Panc1 (cell line): ENCODE measurements at regions not wholly inside any gene's neighbourhood (a gene's known extent, or its start where the extent isn't known, plus 50 kb on each side); places are given as distances from the start of the nearest gene placed in this dataset.

ENCODE experiments used
- ATAC-seq: fragments of 200-7000 bp; cut with Tn5 transposase; 2 replicates; pipeline ENCODE4 v1.9.1; 2020; ENCODE audit warnings: mild to moderate bottlenecking, moderate library complexity
- BruUV-seq: library from RNA; stranded (reverse); fragments of 400-500 nt; replicated peaks from 2 replicates; lab custom pipeline; 2021; lab: Mats Ljungman, UMichigan
- CTCF ChIA-PET: fragments of 300-600 bp; sonication (Branson Sonifier 250); formaldehyde crosslinking; loops from one replicate; lab custom pipeline; 2022; ENCODE audit warnings: antibody characterized with exemption; lab: Charles Lee
- POLR2A ChIA-PET: fragments of 300-600 bp; sonication (Branson Sonifier 250); formaldehyde crosslinking; loops from one replicate; lab custom pipeline; 2022; ENCODE audit warnings: antibody characterized with exemption; lab: Charles Lee
- DNase-seq: peaks from one replicate; pipeline ENCODE4 v3.0.0-alpha.2; 2010; ENCODE audit warnings: low read depth, low spot score
- H3K27ac ChIP-seq: 2 replicates; pipeline ENCODE4 v1.5.1; 2011; ENCODE audit warnings: mild to moderate bottlenecking, low read length, inconsistent platforms
- H3K27me3 ChIP-seq: fragments of 200-500 bp; sonication (Bioruptor generic); 2 replicates; pipeline ENCODE4 v1.6.0; 2014; ENCODE audit warnings: low read length, inconsistent platforms; ENCODE audit not compliant: control insufficient read depth, insufficient read depth
- H3K36me3 ChIP-seq: fragments of 200-500 bp; sonication (Bioruptor generic); 2 replicates; pipeline ENCODE4 v1.5.1; 2014; ENCODE audit warnings: inconsistent platforms, mild to moderate bottlenecking, low read length, moderate library complexity; ENCODE audit not compliant: control insufficient read depth, insufficient read depth
- H3K4me1 ChIP-seq: 2 replicates; pipeline ENCODE4 v1.5.1; 2011; ENCODE audit warnings: inconsistent platforms, mild to moderate bottlenecking, low read length, moderate library complexity; ENCODE audit not compliant: control insufficient read depth, insufficient read depth
- H3K4me3 ChIP-seq, 2 experiments: 2 replicates each; pipeline ENCODE4 v1.5.1; 2011 to 2012; ENCODE audit warnings: low read depth in 2 of 2, low read length in 2 of 2, mild to moderate bottlenecking in 2 of 2, inconsistent platforms in 1 of 2, moderate library complexity in 1 of 2
- H3K9me3 ChIP-seq: fragments of 200-500 bp; sonication (Bioruptor generic); 2 replicates; pipeline ENCODE4 v1.5.1; 2014; ENCODE audit warnings: low read depth, mild to moderate bottlenecking, inconsistent platforms, low read length, moderate library complexity; ENCODE audit not compliant: control insufficient read depth, insufficient read depth
- POLR2AphosphoS5 ChIP-seq: IDR thresholded peaks from 2 replicates; pipeline ENCODE4 v1.6.1; 2012; ENCODE audit warnings: mild to moderate bottlenecking, low read depth, low read length, moderate library complexity
- SIN3A ChIP-seq: IDR thresholded peaks from 2 replicates; pipeline ENCODE4 v1.6.1; 2012; ENCODE audit warnings: low read depth, mild to moderate bottlenecking, low read length, moderate library complexity, borderline replicate concordance; ENCODE audit not compliant: insufficient read depth
- TCF7L2 ChIP-seq: IDR thresholded peaks from 2 replicates; pipeline ENCODE4 v1.6.1; 2011; ENCODE audit warnings: mild to moderate bottlenecking, low read depth, low read length, inconsistent platforms
- in situ Hi-C: cut with HindIII; loops from 2 replicates; pipeline ENCODE4 v1.10.0; 2016; ENCODE audit warnings: low sequenced_read_pairs, low pct_unique_long_range_greater_than_20kb
- intact Hi-C: fragments of 100-400 bp; cut with micrococcal nuclease; formaldehyde crosslinking; loops from one replicate; pipeline ENCODE4 v1.10.0; 2022; ENCODE audit not compliant: unreplicated experiment
- TF ChIP-seq, protein P1 (sequence below): fragments of 450-650 bp; IDR thresholded peaks from 2 replicates; pipeline ENCODE4 v1.5.1; 2017; ENCODE audit warnings: mild to moderate bottlenecking
- TF ChIP-seq, protein P2 (sequence below), 2 experiments: IDR thresholded peaks; 2 replicates each; pipeline ENCODE4 v1.6.1; 2011 to 2012; ENCODE audit warnings: low read depth in 2 of 2, control low read depth in 1 of 2, low read length in 1 of 2, mild to moderate bottlenecking in 1 of 2, moderate library complexity in 1 of 2; ENCODE audit not compliant: insufficient read depth in 1 of 2

DNA sequence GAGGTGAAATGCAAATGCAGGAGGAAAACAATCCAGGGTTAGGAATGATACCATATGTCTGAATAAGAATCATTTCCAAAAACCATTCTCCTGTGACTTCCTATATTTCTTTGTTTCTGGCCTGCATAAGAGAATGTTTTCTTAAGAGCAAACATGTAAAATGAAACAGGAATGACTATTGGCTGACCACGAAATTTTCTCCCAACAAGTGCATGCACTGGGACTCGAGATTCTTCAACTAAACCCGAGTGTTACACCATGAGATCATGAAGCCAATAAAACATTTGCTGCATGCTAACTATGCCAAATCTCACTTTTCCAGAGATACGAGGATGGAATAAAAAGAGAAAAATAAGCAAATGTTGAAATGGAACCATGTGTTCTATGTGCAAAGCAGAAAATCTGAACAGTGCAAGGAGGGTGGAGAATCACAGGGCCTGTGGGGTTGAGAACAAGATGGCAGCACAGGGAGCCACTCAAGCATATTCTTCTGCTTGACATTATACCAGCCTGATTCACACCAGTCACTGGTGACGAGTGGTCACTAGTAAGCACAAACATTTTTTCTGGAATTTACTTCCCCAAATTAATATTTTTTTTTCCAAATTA, 212.2 kb upstream of the FOXA2 start:
- in situ Hi-C loops: no loop called here
- POLR2A ChIA-PET: no interaction called here

DNA sequence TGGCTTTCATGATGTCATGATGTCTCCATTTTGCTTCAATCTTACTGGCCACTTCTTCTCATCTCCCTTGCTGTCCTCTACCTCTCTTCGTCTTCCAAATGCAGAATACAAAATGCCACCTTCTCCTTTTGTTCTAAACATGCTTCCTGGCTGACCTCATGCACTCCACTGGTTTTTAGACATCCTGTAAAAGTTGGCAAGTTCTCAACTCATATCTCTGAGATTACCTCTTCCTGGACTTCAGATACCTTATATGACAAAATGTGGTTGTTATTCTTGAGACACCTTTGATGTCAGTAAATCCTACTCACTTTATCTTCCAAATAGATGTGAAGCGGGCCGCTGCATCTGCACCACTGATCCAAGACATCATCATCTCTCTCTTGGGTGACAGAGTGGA, 212.7 kb upstream of the FOXA2 start:
- no peaks in the 10 kb centered on the region for H3K9me3 ChIP-seq
- CTCF ChIA-PET: no interaction called here
- no peaks in the 10 kb centered on the region for H3K27me3 ChIP-seq
- POLR2A ChIA-PET: no interaction called here
- TF ChIP-seq, protein P1, sequence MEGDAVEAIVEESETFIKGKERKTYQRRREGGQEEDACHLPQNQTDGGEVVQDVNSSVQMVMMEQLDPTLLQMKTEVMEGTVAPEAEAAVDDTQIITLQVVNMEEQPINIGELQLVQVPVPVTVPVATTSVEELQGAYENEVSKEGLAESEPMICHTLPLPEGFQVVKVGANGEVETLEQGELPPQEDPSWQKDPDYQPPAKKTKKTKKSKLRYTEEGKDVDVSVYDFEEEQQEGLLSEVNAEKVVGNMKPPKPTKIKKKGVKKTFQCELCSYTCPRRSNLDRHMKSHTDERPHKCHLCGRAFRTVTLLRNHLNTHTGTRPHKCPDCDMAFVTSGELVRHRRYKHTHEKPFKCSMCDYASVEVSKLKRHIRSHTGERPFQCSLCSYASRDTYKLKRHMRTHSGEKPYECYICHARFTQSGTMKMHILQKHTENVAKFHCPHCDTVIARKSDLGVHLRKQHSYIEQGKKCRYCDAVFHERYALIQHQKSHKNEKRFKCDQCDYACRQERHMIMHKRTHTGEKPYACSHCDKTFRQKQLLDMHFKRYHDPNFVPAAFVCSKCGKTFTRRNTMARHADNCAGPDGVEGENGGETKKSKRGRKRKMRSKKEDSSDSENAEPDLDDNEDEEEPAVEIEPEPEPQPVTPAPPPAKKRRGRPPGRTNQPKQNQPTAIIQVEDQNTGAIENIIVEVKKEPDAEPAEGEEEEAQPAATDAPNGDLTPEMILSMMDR: no peak
- TF ChIP-seq POLR2AphosphoS5 (no peak), TCF7L2 (no peak), SIN3A (no peak)
- TF ChIP-seq, protein P2, sequence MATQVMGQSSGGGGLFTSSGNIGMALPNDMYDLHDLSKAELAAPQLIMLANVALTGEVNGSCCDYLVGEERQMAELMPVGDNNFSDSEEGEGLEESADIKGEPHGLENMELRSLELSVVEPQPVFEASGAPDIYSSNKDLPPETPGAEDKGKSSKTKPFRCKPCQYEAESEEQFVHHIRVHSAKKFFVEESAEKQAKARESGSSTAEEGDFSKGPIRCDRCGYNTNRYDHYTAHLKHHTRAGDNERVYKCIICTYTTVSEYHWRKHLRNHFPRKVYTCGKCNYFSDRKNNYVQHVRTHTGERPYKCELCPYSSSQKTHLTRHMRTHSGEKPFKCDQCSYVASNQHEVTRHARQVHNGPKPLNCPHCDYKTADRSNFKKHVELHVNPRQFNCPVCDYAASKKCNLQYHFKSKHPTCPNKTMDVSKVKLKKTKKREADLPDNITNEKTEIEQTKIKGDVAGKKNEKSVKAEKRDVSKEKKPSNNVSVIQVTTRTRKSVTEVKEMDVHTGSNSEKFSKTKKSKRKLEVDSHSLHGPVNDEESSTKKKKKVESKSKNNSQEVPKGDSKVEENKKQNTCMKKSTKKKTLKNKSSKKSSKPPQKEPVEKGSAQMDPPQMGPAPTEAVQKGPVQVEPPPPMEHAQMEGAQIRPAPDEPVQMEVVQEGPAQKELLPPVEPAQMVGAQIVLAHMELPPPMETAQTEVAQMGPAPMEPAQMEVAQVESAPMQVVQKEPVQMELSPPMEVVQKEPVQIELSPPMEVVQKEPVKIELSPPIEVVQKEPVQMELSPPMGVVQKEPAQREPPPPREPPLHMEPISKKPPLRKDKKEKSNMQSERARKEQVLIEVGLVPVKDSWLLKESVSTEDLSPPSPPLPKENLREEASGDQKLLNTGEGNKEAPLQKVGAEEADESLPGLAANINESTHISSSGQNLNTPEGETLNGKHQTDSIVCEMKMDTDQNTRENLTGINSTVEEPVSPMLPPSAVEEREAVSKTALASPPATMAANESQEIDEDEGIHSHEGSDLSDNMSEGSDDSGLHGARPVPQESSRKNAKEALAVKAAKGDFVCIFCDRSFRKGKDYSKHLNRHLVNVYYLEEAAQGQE (IDR thresholded peaks at IDR 0.05; ENCODE audit: insufficient read depth in 1 of 2, low read depth in 2 of 2, low read length in 1 of 2): no peak
- H3K4me1 ChIP-seq: no peaks in the 10 kb centered on the region
- intact Hi-C loops (no loop called here), in situ Hi-C loops (no loop called here)
- H3K36me3 ChIP-seq: no peaks in the 10 kb centered on the region
- no TSS peak for BruUV-seq
- H3K27ac ChIP-seq: no peak overlapping the region
- DNase-seq (no peak), ATAC-seq (no peak)
- H3K4me3 ChIP-seq: no peak overlapping the region

More for the DNA sequence above, 212.2 kb upstream of the FOXA2 start:
- Histone ChIP-seq H3K4me1 (no peaks in the 10 kb centered on the region), H3K27ac (no peak overlapping the region), H3K9me3 (no peaks in the 10 kb centered on the region), H3K27me3 (no peaks in the 10 kb centered on the region), H3K36me3 (no peaks in the 10 kb centered on the region), H3K4me3 (no peak overlapping the region)
- ATAC-seq: no peak
- CTCF ChIA-PET: no interaction called here
- intact Hi-C loops: no loop called here
- no TSS peak for BruUV-seq
- TF ChIP-seq TCF7L2: no peak
- TF ChIP-seq, protein P2 (IDR thresholded peaks at IDR 0.05; ENCODE audit: insufficient read depth in 1 of 2, low read depth in 2 of 2, low read length in 1 of 2): no peak
- no peak for TF ChIP-seq SIN3A
- no peak for TF ChIP-seq POLR2AphosphoS5
- TF ChIP-seq, protein P1: no peak
- no peak for DNase-seq
